SKM-1 (cell line): ENCODE measurements at regions not wholly inside any gene's neighbourhood (a gene's known extent, or its start where the extent isn't known, plus 50 kb on each side); places are given as distances from the start of the nearest gene placed in this dataset.

Experiments
- DNase-seq: peaks from one replicate; lab custom pipeline; 2025; ENCODE audit not compliant: unreplicated experiment; lab: John Stamatoyannopoulos, UW

- DNase-seq = no peak
Measured at GRCh38 chr17:77869041-77869599, 89.4 kb upstream of the TNRC6C start.

- peak; percentile 58 for DNase-seq
Measured at GRCh38 chr17:77869665-77870132, 88.8 kb upstream of the TNRC6C start.

- DNase-seq = no peak
Measured at GRCh38 chr17:77872199-77872598, 86.3 kb upstream of the TNRC6C start.

GRCh38 chr17:77872714-77873499 is 85.6 kb upstream of the TNRC6C start:
- no peak for DNase-seq

- no peak for DNase-seq
Measured at GRCh38 chr17:77873500-77874302, 84.8 kb upstream of the TNRC6C start.

- DNase-seq = no peak
Measured at GRCh38 chr17:77874303-77875050, 84.0 kb upstream of the TNRC6C start.

GRCh38 chr17:77875051-77875780 is 83.3 kb upstream of the TNRC6C start:
- no peak for DNase-seq

DNA sequence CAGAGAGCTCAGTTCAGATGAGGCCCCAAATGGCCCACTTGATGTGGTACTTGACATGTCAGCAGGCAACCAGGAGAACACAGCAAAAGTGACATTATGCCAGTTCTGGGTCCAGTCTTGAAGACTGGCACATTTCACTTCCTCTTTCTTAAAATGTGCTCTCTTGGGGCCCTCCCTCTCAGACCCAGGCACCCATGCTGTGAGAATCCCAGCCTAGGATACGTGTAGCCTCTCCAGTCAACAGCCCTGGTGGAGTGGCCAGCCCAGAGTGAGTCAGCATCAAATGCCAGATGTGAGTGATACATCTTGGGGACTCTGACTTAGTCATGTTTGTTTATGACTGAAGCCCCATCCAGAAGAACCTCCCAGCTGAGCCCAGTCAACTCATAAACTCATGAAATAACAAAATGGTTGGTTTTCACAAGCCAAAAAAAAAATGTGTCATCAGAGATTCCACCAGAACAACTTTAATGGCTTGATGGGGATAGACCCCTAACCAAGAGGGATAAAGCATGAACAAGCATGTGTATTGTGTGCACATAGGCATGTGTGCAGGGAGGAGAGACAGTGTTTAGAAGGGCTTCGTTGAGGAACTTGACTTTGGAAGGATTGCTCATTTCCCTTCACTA is 82.5 kb upstream of the TNRC6C start:
- DNase-seq = no peak

DNA sequence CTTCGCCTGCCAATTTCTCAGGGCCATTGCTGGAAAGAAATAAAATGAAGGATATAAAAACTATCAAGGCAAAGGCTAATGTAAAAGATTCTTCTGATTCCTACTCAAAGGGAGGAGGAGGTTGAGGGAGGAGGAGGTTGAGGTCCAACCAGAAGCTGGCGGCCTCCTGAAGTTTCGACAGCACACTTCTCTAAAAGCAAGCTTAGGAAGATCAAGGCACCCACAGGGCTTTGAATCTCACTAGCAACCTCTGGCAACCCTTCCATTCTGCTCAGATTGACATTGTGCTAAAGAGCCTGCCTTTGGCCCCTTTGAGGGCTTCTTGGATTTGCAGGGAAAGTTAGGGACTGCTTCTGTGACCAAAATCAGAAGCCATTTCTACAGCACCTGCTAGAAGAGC is 81.5 kb upstream of the TNRC6C start:
- DNase-seq = peak; percentile 17

- no peak for DNase-seq
Measured at GRCh38 chr17:77877646-77878355, 80.7 kb upstream of the TNRC6C start.

DNA sequence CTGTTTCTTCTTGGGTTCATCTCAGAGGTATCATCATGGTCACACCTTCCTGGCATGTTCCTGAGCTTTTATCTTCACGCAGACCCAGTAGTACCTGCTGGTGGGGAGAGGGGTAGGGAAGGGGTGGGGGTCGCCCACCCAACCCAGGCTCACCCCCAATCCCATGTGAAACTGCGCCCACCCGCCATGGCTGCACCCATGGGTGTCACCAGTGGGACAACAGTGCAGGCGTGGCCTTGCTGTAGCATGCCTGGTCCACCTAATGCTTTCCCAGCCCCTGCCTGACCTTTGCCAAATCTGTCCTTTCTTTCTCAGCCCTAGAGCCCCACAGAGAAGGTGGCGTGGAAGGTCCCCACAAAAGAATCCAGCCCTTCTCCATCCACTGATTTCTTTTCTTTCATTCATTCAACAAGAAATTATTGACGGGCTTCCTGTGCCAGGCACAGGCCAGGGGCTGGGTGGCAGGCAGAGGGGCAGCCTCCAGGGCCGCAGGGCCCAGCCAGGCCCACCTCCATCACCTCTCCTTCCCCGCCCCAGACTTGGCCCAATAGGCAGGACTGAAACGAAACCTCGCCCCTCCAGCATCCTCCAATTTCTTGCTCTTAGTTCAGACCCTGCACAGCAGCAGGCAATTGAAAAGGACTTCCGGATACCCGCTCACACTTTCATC is 79.1 kb upstream of the TNRC6C start:
- DNase-seq = no peak

GRCh38 chr17:77879896-77880280 is 78.6 kb upstream of the TNRC6C start:
- DNase-seq = no peak

GRCh38 chr17:77880711-77881450 is 77.6 kb upstream of the TNRC6C start:
- DNase-seq = no peak

- DNase-seq = peak; percentile 79
Measured at GRCh38 chr17:77881545-77881944, 77.0 kb upstream of the TNRC6C start.

DNA sequence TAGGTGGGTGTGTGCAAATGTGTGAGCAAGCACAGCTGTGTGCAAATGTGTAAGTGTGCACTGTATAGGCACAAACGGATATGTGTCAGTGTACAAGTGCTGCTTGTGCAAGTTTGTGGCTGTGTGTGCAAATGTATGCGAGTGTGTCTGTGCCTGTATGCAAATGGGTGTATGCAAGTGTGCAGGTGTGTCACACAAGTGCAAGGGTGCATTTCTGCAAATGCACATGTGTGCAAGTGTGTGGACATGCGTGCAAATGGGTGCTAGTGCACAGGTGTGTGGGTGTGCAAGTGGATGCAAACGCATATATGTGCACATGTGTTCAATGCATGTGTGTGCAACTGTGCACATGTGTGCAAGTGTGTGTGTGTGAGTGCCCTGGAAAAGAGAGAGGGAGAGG is 76.5 kb upstream of the TNRC6C start:
- DNase-seq = no peak

DNA sequence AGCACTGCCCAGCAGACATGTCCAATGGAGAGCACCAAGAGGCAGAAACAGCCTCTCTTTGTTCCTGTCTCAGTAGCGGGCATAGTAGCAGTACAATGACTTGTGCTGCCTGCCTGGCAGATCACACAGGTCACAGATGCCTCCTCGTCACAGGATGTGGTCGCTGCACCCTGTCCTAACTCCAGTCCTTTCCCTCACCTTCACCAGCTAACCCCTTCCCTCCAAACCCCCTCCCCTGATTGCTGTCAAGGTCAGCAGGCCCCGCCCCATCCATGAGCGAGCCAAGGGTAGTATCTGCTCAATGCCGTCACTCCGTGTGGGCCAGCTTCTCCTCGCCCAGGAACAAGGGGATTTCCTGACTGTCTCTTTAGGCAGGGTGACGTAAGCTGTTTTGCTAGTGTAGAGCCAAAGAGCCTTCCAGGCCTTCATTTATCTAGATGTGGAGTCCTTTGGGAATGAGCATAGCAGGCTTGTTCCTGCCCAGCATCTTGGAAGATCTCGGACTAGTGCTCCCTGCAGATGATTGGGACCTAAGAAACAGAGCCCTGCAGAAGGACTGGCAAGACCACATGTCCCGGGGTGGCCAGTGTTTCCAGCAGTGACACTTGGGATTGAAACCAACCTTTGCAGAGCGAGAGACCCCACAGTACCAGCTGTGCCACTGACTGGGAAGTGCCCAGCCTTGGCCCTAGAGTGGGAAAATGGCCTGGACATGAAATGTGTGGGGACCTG is 75.9 kb upstream of the TNRC6C start:
- no peak for DNase-seq

- no peak for DNase-seq
Measured at GRCh38 chr17:77883213-77883650, 75.3 kb upstream of the TNRC6C start.
